Lower lobe of right lung (tissue), 2 donors: ENCODE measurements at regions not wholly inside any gene's neighbourhood (a gene's known extent, or its start where the extent isn't known, plus 50 kb on each side); places are given as distances from the start of the nearest gene placed in this dataset.
A peak's percentile ranks its signal among the peaks of the same experiment; 100 is the strongest.
"Not testable (repeated sequence)": the region's sequence is repeated elsewhere in the genome, so short reads cannot be mapped to it uniquely, and the experiment has no call there.

Experiments used
- ATAC-seq, 2 donors: fragments of 200-7000 bp; cut with Tn5 transposase; one replicate each; pipeline ENCODE4 v1.9.1; 2020 to 2022; ENCODE audit warnings: mild to moderate bottlenecking in 2 of 2, moderate library complexity in 2 of 2
- DNase-seq: peaks from one replicate; pipeline ENCODE4 v3.0.0-alpha.2; 2020
- H3K27ac ChIP-seq: fragments of 200-600 bp; one replicate; pipeline ENCODE4 v1.8.0; 2022
- H3K27me3 ChIP-seq: fragments of 200-600 bp; one replicate; pipeline ENCODE4 v1.8.0; 2022; ENCODE audit warnings: low read depth
- H3K36me3 ChIP-seq: fragments of 200-600 bp; one replicate; pipeline ENCODE4 v1.8.0; 2022; ENCODE audit warnings: mild to moderate bottlenecking
- H3K4me1 ChIP-seq: fragments of 200-600 bp; one replicate; pipeline ENCODE4 v1.8.0; 2022
- H3K4me3 ChIP-seq: fragments of 200-600 bp; one replicate; pipeline ENCODE4 v1.8.0; 2022; ENCODE audit warnings: mild to moderate bottlenecking
- H3K9me3 ChIP-seq: fragments of 200-600 bp; one replicate; pipeline ENCODE4 v1.8.0; 2022
- intact Hi-C: fragments of 100-400 bp; cut with DNase I; formaldehyde crosslinking; loops from one replicate; pipeline ENCODE4 v1.11.0; 2022
- TF ChIP-seq, protein P1 (sequence below): fragments of 200-600 bp; IDR thresholded peaks from one replicate; pipeline ENCODE4 v1.8.0; 2022; ENCODE audit warnings: antibody characterized with exemption, mild to moderate bottlenecking
- donor health status: DM: no; HTN: yes; CAD: no; lungs with severe emphysema.

DNA sequence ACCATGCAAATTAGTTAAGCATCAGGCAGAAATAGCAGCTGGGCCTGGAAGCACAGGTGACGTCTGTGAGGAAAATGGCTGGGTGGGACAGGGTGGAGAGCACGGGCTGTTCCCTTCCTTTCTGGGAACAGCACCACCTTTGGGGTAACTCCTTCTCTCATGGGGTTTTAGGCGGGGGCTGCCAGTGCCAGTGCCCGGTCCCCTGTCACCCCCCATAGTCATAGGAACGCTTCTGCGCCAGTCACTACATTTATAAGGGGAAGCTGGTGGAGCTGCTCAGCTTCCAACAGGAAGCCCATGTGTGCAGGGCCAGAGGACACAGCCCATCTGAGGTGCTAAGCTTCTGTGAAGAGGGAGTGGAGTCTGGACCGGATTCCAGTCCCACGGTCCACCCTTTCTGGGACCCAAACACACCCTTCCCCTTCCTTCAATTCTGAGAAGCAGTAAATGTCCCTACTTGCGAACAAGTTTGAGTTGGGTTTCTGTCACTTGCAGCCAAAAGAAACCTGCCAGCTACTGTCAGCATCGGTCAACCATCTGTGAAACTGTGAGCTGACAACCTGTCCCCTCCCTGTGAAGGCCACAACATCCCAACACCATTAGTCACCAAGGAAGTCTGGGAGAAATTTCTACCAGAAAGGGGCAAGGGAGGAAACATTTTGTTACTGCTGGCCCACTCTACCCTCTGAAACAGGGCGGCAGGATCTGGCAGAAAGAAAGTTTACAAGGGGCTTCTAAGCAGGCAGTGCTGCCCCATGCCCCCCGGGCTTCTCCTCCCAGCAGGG is 86.0 kb upstream of the AMZ2 start:
- Histone ChIP-seq H3K36me3 (no peaks in the 10 kb centered on the region), H3K27ac (peak overlapping the region; percentile 41), H3K9me3 (no peaks in the 10 kb centered on the region), H3K4me1 (no peaks in the 10 kb centered on the region), H3K4me3 (no peak overlapping the region), H3K27me3 (no peaks in the 10 kb centered on the region)
- DNase-seq (no peak), ATAC-seq (peak; percentile 11 to 38)
- TF ChIP-seq, protein P1, sequence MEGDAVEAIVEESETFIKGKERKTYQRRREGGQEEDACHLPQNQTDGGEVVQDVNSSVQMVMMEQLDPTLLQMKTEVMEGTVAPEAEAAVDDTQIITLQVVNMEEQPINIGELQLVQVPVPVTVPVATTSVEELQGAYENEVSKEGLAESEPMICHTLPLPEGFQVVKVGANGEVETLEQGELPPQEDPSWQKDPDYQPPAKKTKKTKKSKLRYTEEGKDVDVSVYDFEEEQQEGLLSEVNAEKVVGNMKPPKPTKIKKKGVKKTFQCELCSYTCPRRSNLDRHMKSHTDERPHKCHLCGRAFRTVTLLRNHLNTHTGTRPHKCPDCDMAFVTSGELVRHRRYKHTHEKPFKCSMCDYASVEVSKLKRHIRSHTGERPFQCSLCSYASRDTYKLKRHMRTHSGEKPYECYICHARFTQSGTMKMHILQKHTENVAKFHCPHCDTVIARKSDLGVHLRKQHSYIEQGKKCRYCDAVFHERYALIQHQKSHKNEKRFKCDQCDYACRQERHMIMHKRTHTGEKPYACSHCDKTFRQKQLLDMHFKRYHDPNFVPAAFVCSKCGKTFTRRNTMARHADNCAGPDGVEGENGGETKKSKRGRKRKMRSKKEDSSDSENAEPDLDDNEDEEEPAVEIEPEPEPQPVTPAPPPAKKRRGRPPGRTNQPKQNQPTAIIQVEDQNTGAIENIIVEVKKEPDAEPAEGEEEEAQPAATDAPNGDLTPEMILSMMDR, result no peak
- intact Hi-C loops, result no loop called here

DNA sequence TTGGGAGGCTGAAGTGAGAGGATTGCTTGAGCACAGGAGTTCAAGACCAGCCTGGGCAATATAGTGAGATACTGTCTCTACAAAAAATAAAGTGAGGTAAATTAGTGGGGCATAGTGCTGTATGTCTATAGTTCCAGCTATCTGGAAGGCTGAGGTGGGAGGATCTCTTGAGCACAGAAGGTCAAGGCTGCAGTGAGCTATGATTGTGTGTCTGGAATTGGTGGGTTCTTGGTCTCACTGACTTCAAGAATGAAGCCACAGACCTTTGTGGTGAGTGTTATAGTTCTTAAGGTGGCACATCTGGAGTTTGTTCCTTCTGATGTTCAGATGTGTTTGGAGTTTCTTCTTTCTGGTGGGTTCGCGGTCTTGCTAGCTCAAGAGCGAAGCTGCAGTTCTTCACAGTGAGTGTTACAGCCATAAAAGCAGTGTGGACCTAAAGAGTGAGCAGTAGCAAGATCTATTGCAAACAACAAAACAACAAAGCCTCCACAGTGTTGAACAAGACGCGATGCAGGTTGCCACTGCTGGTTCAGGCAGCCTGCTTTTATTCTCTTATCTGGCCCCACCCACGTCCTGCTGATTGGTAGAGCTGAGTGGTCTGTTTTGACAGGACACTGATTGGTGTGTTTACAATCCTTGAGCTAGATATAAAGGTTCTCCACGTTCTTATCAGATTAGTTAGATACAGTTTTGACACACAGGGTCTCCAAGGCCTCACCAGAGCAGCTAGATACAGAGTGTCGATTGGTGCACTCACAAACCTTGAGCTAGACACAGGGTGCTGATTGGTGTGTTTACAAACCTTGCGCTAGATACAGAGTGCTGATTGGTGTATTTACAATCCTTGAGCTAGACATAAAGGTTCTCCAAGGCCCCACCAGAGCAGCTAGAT is 79.3 kb upstream of the AMZ2 start:
- DNase-seq, H3K4me3 ChIP-seq, H3K9me3 ChIP-seq, intact Hi-C loops, ATAC-seq, H3K27ac ChIP-seq, H3K4me1 ChIP-seq, H3K36me3 ChIP-seq, H3K27me3 ChIP-seq: not testable (repeated sequence)

DNA sequence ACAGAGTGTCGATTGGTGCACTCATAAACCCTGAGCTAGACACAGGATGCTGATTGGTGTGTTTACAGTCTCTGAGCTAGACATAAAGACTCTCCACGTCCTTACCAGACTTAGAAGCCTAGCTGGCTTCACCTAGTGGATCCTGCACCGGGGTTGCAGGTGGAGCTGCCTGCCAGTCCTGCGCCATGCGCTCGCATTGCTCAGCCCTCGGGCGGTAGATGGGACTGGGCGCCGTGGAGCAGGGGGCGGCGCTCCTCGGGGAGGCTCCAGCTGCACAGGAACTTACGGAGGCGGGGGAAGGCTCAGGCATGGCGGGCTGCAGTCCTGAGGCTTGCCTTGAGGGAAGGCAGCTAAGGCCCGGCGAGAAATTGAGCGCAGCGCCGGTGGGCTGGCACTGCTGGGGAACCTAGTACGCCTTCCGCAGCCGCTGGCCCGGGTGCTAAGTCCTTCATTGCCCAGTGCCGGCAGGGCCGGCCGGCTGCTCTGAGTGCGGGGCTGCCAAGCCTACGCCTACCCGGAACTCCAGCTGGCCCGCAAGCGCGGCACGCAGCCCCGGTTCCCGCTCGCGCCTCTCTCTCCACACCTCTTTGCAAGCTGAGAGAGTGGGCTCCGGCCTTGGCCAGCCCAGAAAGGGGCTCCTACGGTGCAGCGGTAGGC is 78.5 kb upstream of the AMZ2 start:
- peak overlapping the region; percentile 23 for H3K4me3 ChIP-seq
- H3K36me3 ChIP-seq, intact Hi-C loops, H3K27ac ChIP-seq, H3K4me1 ChIP-seq, ATAC-seq, H3K27me3 ChIP-seq, H3K9me3 ChIP-seq, DNase-seq: not testable (repeated sequence)

DNA sequence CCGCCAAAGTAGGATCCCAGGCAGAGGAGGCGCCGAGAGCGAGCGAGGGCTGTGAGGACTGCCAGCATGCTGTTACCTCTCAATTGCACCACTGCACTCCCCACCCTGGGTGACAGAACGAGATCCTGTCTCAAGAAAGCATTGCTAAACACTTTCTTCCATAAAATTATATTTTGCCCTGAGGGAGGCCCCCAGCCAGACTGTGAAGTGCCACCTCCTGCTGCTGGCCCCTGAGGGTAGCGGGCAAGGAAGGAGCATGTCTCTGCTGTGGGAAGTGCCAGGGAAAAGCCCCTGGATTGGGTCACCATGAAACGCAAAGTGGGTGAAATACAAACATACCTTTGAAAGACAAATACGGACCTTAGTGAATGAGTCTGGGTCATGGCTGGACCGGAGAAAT is 78.0 kb upstream of the AMZ2 start:
- Histone ChIP-seq H3K36me3 (no peaks in the 10 kb centered on the region), H3K27me3 (no peaks in the 10 kb centered on the region), H3K4me3 (peak overlapping the region; percentile 23), H3K4me1 (no peaks in the 10 kb centered on the region), H3K9me3 (no peaks in the 10 kb centered on the region), H3K27ac (no peak overlapping the region)
- intact Hi-C loops, result no loop called here
- TF ChIP-seq, protein P1, result no peak
- no peak for DNase-seq
- no peak for ATAC-seq

DNA sequence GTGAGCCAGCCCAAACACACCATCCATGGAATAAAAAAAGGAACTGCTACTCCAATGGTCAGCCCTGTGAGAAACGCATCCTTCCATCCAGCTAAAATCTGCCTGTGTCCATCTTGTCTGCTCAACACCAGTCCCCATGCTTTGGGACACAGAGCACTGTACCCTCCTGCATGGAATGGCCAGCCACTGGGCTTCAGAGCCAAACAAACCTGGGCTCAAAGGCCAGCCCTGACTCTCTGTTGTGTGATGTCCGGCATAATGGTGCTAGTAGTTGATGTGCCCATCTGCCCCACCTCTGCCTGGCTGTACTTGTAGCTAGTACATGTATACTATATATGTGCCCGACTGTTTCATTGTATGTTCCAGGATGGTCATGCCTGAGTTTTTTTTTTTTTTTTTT is 77.6 kb upstream of the AMZ2 start:
- no peaks in the 10 kb centered on the region for H3K9me3 ChIP-seq
- no peaks in the 10 kb centered on the region for H3K27me3 ChIP-seq
- H3K36me3 ChIP-seq, result no peaks in the 10 kb centered on the region
- H3K27ac ChIP-seq, result no peak overlapping the region
- H3K4me3 ChIP-seq, result no peak overlapping the region
- no peaks in the 10 kb centered on the region for H3K4me1 ChIP-seq
- no peak for DNase-seq
- ATAC-seq, result no peak
- TF ChIP-seq, protein P1, result no peak
- intact Hi-C loops, result no loop called here

DNA sequence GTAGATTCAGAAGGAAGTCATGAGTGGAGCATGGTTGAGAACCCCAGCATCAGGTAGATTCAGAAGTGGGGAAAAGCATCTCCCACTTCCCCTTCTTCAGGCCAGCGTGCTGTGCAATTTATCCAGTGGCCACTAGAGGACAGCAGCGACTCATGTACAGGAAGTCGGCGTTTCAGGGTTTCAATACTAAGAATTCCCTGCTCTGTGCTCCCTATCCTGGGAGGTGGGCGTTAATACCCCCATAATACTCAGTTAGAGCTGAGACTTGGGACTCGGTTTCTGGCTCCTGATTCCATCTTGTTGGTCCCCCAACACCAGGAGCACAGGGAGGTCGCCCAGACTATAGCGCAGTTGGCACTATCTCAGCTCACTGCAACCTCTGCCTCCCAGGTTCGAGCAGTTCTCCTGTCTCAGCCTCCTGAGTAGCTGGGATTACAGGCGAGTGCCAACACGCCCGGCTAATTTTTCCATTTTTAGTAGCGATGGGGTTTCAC is 75.3 kb upstream of the AMZ2 start:
- Histone ChIP-seq H3K27ac (no peak overlapping the region), H3K36me3 (no peaks in the 10 kb centered on the region), H3K4me3 (no peak overlapping the region), H3K27me3 (no peaks in the 10 kb centered on the region), H3K4me1 (no peaks in the 10 kb centered on the region), H3K9me3 (no peaks in the 10 kb centered on the region)
- TF ChIP-seq, protein P1, result peak; percentile 98
- DNase-seq (peak; percentile 72), ATAC-seq (peak; percentile 83 to 86)
- intact Hi-C loops, result no loop called here
